HG03342 (cell line): ENCODE measurements at regions not wholly inside any gene's neighbourhood (a gene's known extent, or its start where the extent isn't known, plus 50 kb on each side); places are given as distances from the start of the nearest gene placed in this dataset.
"Not testable (repeated sequence)": the region's sequence is repeated elsewhere in the genome, so short reads cannot be mapped to it uniquely, and the experiment has no call there.

ENCODE experiments used
- ATAC-seq: cut with Tn5 transposase; IDR thresholded peaks from one replicate; pipeline ENCODE4 v1.9.1; 2021; ENCODE audit warnings: mild to moderate bottlenecking, moderate library complexity; ENCODE audit not compliant: unreplicated experiment

DNA sequence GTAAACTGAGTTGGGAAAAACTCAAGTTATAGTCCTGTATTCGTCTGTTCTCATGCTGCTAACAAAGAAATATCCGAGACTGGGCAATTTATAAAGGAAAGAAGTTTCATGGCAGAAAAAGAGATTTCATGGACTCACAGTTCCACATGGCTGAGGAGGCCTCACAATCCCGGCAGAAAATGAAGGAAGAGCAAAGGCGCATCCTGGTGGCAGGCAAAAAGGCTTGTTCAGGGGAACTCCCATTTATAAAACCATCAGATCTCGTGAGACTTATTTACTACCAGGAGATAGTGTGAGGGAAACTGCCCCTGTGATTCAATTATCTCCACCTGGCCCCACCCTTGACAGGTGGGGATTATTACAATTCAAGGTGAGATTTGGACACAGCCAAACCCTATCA is 292.6 kb upstream of the SYT1 start:
- no peak for ATAC-seq

DNA sequence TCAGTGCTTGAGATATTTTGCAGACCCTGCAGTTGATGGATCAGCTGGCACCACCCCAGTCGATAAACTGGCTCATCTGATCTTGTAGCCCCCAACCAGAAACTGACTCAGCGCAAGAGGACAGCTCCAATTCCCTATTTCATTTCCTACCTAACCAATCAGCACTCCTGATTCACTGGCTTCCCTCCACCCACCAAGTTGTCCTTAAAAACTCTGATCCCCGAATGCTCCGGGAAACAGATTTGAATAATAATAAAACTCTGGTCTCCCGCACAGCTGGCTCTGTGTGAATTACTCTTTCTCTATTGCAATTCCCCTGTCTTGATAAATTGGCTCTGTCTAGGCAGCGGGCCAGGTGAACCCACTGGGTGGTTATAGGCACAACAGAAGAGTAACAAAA is 289.4 kb upstream of the SYT1 start:
- not testable (repeated sequence) for ATAC-seq

DNA sequence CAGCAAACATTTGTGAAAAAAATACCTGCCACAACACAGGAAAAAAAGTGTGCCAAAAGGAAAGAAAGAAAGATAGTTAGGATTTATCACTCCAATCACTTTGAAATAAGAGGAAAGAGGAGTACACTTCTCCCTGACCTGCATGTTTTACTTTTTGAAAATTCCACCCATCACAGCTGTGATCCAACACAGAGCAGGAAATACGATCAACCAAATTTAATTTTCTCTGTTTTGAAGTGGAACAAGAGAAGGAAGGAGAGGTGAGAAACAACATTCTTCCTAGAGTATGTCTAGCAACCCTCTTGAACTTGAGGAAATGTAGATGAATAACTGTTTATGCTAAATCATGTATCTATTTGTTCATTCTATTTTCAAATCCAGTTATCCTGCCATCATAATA is 284.7 kb upstream of the SYT1 start:
- ATAC-seq = no peak

DNA sequence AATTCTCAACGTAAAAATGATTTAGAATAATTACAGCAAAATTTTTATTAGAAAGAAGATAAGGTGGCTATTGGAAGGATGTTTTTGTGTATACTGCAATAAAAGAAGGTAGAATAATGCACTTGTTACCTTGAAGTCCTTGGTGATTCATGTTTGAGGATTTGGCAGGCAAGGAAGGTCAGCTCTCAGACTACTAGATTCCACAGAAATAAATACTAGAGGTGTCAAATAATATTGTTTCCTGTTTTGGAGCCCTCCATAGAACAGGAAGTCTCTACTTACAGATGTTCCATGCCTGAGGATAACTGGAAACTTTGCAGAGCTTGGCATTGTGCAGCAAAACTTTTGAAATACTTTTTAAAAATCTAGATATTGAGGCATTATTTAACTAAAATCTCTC is 284.3 kb upstream of the SYT1 start:
- no peak for ATAC-seq

DNA sequence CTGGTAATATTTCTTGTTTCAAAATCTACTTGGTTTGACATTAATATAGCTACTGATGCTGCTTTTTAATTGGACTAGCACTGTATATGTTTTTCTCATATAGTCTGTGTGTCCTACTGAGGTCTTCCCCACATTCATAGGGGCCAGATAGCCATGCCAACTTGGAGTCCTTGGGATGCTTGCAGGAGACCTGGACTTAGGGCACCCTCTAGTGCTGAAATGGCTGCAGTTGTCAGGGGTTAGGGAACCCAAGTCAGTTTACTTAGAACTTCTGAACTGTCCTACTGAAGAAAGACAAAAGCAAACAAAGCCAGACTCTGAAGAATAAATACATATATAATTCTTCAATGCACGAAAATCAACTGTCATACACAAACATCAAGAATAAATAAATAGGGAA is 279.9 kb upstream of the SYT1 start:
- peak; percentile 45 for ATAC-seq

DNA sequence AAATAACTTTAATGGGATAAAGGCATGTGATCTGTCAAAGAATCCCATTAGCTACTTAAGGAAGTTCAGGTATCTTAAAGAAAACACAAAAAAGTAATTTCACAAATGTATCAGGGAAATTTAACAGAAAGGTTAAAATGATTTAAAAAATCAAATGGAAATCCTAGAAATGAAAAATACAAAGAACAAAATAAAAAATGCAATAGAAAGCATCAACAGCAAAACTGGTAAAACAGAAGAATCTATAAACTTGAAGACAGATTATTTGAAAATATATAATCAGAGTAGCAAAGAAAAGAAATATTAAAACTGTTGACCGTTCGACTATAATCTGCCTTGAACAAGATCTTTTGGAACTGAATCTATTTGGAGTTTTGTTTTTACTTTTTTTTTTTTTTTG is 279.4 kb upstream of the SYT1 start:
- ATAC-seq = no peak

DNA sequence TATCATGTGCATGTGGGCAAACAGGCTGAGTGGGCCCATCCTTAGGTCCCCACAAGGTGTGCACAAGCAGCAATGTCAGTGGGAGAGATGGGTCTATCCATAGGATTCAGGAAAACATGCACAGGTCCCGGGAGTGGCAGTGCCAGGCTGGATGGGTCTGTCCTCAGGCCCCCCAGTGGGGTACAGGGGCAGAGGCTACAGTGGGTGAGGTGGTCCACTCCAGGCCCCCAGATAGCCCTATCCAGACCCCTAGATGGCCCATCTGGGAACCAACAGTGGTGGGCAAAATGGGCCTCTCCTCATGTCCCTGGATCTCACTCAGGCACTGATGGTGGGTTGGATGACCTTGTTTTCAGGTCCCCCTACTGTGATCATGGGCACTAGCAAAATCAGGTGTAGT is 277.8 kb upstream of the SYT1 start:
- ATAC-seq = no peak

DNA sequence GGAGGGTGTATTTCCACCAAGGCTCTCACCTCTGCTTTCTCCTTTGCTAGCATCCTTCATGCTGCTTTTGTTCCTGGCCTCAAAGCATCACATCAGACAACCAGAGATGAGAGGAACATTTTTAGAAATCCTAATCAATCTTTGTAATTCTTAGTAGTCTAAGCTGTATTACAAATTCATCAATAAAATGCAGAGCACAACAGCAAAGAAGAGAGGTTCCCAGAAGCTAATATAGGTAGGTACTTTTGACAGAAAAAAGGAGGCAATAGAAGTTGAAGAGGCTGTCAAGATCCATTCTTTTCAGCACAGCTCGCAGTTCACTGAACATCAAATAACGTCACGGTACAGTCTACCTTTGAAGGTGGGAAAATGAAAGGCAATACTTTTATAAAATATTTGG is 265.2 kb upstream of the SYT1 start:
- no peak for ATAC-seq

DNA sequence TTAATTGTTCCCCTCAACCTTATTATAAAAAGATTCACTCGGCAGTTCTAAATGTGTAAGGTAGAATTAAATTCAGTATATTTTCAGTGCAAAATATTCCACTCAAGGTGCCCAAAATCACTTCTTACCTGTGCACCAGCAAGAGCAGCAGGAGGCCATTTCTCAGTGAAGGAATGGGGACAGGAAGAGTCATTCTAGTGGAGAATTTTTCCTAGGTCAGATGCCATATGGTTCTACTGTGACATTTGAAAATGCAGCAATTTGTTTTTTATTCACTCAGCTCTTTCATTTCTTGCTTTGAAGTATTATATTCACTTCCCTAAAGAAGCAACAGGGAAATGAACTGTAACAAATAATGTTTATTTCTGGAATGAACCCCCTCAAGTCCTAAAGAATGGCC is 264.0 kb upstream of the SYT1 start:
- ATAC-seq = no peak

DNA sequence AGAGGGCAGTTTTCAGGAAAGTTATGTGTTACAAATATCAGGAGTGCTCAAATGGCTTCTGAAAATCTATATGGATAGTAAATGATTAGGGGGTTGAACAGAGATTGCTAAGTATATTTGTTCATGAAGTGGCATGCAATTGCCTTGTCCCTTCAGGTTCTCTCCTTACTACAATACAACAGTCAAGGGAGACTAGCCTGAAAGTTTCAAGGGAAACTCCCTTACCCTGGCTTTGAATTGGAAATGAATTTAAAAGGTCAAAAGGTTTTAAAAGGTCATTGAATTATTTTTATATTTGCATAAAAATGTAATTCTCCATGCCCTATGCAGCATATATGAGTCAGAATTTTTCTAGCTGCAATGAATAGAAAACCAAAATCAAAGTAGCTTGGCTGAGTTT is 253.1 kb upstream of the SYT1 start:
- ATAC-seq = no peak

DNA sequence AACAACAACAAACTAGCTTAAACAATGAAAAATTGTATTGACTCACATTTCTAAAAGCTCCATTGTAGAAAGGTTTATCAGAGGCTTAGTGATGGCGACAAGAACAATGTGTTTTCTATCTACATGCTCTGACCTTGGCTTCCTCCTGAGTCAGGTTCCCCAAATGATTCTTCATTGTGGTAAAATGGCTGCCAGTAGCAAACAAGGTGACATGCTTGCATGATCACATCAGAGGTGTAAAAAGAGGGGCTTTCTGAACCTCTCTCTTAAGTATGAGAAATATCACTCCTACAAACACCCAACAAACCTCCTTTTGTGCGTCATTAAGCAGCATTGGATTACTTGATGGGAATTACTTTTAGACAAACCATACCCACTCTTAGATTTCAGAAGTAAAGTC is 252.4 kb upstream of the SYT1 start:
- peak; percentile 43 for ATAC-seq

DNA sequence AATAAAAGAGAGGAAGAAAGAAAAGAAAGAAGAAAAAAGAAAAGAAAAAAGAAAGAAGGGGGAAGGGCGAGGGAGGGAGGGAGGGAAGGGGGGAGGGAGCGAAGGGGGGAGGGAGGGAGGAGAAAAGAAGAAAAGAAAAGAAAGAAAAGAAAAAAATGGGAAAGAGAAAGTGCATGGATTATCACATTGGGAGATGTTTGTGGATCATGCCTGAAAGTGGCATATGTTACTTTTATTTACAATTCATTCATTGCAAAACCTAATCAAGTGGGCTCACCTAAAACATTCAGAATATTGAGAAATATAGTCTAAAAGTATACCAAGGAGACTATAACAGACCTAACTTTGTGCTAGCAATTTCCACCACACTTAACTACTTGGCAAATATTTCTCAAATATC is 246.9 kb upstream of the SYT1 start:
- no peak for ATAC-seq

DNA sequence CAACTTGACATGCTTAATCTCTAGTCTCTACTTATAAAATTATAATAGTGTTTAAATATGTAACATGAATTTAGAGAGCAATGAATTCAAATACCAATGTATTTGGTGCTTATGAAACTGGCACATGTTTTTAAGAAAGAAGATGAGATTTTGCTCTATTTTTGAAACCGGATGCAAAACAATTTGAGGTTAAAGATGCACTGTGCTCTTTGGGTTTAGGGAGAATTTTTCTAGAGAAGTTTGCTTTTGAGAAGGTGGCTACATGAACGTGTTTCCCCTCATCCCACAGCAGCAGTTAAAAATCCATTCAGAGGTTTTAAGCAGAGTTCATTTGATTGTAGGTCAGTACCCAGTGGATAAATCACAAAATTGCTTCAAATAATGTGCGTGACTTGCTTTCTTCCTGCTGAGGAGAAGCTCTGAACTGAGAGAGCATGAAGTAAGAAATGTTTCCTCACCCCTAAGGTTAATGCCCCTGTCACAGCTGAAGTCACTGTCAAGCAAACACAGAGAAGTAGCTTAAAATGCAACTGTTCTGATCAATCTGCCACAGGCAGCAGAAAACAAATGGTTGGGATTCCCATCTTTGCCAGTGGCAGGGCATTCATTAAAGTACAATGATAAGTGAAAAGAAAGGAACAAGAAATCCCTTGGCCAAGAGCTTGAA is 241.9 kb upstream of the SYT1 start:
- ATAC-seq = no peak

DNA sequence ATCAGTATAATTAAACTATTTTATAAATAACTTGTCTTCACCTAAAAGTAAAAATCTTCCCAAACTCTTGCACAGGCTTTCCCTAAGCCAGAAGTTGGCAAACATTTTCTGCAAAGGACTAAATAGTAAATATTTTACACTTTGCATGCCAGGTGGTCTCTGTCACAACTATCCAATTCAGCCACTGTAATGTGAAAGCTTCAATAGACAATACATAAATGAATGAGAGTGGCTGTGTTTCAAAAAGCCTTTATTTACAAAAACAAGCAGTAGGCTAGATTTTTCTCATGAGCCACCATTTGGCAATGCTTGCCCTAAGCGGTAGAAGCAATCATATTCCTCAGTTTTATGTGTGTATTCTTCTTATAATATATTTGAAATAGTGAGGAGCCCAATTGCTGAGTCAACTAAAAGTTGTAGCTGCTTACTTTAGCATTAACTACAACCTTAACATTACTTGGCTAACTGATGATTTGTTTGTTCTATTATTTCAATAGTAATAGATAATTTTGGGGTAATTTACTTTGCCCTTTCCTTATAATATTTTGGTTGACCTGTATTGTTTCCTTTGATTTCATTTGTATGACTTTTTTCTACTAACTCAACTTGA is 236.0 kb upstream of the SYT1 start:
- no peak for ATAC-seq

DNA sequence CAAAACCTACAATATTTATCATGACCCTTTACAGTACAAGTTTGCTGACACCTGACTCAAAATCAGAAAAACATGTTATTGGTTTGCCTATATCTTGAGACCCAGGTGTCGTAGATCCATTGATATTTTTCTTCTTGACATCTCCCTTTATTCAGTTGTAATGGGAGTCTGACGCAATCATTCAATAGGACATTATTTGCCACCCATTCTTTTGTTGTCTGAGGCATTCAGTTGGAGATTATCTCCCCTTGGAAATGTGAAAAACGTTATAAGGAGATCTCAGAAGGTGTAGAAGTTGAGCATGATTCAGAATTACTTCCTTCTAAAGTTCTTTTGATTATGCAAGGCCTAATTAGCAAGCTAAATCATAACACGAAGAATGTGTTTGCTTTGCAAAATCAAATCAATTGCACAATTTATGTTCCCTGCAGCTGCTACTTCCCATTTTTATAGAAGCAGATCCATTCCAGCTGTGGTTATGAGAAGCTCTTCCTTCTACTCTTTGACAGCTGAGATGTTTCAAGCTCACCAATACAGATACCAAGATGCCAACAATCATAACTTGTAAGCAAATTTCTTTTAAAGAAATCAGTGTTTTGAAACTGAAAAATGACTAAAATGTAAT is 228.2 kb upstream of the SYT1 start:
- ATAC-seq = no peak

DNA sequence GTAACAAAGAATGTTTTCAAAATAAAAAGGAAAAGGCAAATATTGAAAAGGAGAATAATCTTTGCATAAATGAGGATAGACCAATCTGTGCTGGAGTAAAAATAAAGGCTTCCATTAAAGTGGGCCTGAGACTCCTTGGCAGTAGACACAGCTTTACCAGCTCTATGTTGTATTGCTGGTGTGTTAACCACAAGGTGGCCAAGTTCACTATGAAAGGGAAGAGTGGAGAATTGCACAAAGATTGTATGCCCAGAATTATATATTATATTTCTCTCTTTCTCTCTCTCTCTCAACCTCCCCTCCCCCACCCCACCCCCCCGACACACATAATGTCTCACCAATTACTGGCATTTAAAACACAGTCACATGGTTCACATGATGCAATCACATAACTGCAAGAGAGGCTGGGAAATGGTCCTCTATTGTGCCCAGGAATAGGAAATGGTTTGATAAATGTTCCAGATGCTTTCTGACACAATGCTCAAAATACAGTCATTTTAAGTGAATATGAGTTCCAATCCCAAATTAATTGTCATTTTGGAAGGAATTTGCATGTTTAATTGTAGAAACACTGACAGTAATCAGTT is 222.6 kb upstream of the SYT1 start:
- ATAC-seq = no peak

DNA sequence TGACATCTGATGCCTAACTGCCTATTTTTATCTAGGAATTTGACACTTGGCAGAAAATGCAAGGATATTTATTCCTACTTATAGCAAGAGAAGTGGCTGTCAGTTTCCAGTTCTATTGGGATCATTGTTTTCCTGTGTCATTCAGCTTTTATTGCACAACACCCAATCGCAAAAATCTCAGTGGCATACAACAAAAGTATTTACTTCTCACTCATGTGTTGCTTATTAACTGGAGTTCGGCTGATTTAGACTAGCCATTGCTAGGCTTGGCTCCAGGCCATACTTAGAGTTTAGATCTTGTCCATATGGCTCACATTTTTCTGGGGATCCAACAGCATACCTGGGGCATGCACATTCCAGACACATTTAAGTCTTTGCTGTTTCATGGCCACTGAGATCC is 218.6 kb upstream of the SYT1 start:
- ATAC-seq = no peak

DNA sequence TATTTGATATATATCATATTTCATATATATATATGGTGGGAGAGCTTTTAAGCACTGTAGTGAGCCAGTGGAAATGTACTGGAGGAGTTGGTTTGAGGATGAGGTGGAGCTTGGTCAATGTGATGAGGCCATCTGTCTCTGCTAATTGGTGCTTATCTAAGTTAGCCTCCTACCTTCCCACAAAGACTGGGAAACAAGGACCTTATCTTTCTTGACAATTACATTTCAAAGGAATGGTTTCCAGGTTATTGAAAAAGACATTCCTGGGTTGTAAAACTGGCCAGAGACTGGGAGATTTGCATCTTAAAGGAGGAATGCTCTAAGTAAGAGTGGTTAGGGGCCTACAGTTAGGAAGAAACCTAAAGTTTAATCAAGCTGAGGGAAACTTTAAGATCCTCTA is 212.8 kb upstream of the SYT1 start:
- no peak for ATAC-seq

DNA sequence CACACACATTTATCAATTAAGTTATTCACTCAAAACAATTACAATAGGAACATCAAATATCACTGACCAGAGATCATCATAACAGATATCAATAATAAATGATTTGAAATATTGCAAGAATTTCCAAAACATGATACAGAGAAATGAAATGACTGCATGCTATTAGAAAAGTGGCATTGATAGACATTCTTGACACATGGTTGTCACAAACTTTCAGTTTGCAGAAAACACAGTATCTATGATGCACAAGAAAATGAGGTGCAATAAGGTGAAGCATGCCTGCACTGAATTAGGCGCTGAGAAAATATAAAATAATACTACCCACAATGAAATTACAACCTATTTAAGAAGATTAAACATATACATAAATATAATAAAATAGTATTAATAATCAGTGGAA is 198.0 kb upstream of the SYT1 start:
- no peak for ATAC-seq

DNA sequence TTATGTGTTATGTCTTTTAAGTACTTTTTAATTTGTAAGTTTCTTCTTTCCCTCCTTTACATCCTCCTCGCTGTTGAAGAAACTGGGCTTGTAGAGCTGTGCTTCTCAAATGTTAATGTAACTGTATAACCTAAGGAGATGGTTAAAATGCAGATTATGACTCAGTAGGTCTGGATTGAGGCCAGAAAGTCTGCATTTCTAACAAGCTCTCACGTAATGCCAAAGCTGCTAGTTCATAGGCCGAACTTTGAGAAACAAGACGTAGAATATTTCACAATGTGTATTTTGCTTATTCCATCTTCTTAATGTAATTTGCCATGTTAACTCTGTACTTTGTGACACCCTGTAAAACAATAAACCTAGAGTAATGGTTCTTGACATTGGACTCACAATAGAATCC is 193.3 kb upstream of the SYT1 start:
- ATAC-seq = no peak

DNA sequence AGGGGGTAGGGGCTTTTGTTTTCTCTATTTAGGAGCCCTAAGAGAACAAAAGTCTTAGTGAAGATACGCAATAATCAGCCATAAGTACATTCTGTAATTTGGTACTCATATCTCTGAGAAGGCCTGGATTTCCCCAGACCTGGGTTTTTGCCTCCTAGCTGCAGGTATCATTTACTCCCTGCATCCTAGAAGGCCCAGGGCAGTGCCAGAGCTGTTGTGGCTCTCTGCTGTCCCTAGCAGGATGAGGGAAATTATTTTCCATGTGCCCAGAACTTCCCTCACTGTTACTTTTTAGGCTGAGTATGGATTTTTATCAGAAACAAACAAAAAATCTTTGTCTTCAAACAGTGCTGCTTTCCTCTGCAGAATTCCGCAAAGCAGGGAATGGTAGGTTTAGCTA is 192.5 kb upstream of the SYT1 start:
- ATAC-seq = no peak

DNA sequence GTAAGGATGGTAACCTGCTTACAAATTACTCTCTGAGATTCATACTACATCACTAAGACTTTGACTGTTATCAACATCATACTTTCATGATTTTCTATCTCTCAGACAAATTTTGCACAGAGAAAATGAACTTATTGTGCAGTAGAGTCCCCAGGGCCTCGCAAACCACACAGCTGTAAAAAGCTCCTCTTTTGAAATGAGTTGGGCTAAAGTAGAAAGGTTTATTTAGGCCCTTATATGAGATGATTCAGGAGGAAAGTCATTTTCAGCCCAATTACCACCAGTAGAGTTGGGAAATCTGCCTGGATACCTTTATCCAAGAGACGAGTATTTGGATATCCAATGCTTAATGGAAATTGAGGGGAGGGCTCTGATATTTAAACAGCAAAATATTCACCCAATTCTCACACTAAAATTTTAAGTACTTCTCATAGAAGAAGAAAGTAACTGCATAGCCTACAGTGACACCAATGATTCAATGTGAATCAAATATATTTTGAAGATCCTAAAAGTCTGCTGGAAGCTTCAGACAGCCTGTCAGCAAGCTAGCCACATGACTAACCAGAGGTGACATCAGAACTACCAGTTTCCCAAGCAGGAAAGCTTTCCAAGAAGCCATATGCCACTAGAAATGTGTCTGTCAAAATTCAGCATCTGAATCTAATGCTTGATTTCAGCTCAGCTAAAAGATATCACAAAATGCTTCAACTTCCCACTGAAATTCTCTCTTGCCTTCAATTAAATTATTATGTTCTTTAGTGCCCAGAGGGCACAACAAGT is 190.1 kb upstream of the SYT1 start:
- ATAC-seq = no peak
